G401.6 (cell line): ENCODE measurements at regions not wholly inside any gene's neighbourhood (a gene's known extent, or its start where the extent isn't known, plus 50 kb on each side); places are given as distances from the start of the nearest gene placed in this dataset.

Experiments
- FAIRE-seq: peaks from 2 replicates; lab custom pipeline; 2012; peaks lifted over from hg19 to GRCh38; lab: Jason Lieb, UNC

- no peak for FAIRE-seq
Observed at GRCh38 chr5:159704160-159704559, 212.1 kb upstream of the ADRA1B start.

- no peak for FAIRE-seq
Observed at GRCh38 chr5:159705948-159706347, 210.3 kb upstream of the ADRA1B start.

- no peak for FAIRE-seq
Observed at GRCh38 chr5:159708090-159708489, 208.2 kb upstream of the ADRA1B start.

GRCh38 chr5:159712672-159713071 lies 203.6 kb upstream of the ADRA1B start:
- no peak for FAIRE-seq

DNA sequence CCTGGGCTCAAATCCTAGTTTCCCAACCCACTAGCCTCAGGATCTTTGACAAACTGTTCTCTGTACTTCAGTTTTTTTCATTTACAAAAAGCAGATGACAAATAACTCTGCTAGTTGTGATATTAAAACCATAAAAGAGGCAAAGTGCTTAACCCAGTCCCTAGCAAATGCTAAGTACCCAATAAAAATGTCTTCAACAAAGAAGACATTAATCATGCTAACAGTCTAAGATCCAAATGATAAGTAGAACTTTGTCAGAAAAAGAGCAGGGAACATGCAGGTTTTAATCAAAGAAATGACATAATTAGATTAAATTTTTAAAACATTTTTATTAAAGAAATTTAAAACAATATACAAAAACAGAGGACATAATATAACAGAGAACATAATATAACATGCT lies 203.0 kb upstream of the ADRA1B start:
- no peak for FAIRE-seq

- FAIRE-seq, result no peak
Observed at GRCh38 chr5:159713773-159714172, 202.5 kb upstream of the ADRA1B start.

DNA sequence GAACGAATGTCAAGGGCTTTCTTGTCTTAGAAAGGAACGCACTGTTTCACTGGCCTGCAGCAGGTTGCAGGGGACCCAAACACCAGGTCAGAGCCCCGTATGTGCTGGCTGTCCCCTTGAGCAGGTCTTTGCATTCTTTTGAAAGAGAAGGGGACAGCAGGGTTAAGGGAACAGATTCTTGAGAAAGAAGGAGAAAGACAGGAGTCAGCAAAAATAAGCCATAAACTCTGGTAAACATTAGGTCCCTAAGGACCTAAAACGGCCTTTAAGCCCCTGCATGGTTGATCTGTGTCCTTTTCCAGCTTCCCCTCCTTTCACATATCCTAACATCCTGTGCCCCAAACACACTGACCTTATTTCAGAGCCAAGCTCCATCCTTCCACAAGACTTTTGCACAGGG lies 190.8 kb upstream of the ADRA1B start:
- no peak for FAIRE-seq

DNA sequence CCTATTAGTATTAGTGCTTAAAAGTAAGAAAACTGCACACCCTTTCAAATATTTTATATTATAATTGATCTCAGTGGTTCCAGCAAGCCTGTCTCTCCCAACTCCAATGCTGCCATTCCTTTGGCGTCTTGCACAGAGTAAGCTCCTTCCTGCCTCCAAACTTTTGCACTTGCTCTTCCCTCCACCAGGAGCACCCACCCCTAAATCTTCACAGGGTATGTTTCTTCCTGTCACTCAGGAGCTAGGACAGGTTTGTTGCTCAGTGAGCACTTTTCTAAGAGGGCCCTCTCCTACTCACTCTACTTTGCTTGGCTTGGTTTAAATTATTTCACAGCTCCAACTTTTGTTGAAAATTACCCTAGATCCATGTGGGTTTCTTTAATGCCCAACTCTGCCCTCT lies 189.1 kb upstream of the ADRA1B start:
- FAIRE-seq, result no peak

- no peak for FAIRE-seq
Observed at GRCh38 chr5:159730285-159730684, 186.0 kb upstream of the ADRA1B start.

DNA sequence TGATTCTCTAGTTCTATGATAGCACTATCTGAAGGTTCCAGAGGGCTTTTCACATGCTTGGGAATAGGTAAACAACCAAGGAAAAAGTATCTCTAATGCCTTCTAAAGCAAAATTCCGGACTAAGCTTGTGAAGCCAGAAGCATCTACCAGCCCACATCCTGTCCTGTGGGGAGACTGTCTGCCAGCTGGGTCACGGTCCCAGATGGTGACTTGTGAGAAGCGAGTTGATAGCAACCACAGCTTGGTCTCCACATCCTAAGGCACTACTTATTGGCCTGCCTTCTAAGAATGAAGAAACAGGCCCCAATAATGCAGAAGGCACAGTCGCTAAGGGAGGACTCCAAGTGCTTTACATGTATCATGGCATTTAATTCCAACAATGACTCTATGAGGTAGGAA lies 184.1 kb upstream of the ADRA1B start:
- FAIRE-seq, result no peak

GRCh38 chr5:159734366-159734765 lies 181.9 kb upstream of the ADRA1B start:
- no peak for FAIRE-seq

DNA sequence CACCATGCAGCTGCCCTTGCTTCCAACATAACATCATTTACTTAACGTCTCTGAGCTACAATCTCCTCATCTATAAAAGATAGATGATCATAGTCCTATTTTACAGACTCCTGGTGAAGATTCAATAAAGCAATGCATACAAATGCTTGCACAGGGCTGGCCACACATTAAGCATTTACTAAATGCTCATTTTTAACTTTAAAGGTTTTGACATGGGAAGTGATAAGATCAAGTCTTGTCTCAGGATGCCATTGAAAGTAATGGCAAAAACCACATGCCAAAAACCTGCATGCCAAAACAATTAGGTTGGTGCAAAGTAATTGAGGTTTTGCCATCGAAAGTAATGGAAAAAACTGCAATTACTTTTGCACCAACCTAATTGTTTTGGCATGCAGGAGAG lies 181.2 kb upstream of the ADRA1B start:
- FAIRE-seq, result no peak

- FAIRE-seq, result no peak
Observed at GRCh38 chr5:159735749-159736660, 180.3 kb upstream of the ADRA1B start.

DNA sequence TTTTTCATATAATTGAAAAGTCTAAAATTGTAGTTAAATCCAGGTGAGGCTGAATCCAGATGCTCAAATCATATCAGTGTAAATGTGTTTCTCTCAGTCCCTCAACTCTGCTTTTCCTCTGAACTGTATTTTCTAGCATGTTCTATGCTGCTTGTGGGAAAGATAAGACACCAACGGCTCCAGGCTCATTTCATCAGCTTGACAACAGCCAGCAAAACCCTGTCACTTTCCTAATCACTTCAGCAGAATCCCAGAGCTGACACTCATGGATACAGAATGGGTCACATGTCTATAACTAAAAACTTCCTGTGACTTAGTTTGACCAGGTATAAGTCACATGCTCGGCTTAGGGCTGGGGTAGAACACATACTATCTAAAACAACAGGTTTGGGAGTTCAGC lies 179.4 kb upstream of the ADRA1B start:
- no peak for FAIRE-seq

GRCh38 chr5:159737263-159737662 lies 179.0 kb upstream of the ADRA1B start:
- FAIRE-seq, result no peak

GRCh38 chr5:159741829-159742322 lies 174.4 kb upstream of the ADRA1B start:
- FAIRE-seq, result no peak

DNA sequence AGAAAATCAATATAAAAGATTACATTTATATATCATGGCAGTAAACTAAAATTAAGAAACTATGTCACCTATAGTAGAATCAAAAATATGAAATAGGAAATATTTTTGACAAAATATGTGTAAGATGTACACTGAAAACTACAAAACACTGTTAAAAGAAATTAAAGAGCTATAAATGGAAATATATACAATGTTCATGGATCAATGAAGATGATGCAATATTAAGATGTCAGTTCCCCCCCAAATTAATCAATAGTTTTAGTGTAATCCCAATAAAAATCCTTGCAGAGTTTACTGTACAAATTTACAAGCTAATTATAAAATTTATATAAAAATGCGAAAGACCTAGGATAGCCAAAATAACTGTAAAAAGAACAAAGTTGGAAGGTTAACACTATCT lies 173.0 kb upstream of the ADRA1B start:
- no peak for FAIRE-seq

GRCh38 chr5:159746707-159747106 lies 169.6 kb upstream of the ADRA1B start:
- no peak for FAIRE-seq

DNA sequence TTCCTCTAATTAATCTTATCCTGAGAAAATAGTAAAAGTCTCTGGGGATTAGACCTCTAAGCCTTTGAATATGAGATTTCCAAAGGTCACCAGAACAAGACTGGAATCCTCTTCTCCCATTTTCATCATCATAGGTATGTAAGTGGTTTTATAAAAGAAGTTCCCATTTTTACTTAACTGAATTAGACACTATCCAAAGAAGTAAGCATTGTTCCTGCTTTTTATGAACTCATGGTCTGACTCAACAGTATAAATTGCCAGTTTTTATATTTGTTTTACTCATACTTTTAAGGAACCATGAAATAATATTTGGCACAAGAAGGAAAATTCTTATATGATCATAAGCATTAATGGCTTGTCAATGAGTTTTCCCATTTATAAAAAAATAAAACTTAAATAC lies 167.1 kb upstream of the ADRA1B start:
- no peak for FAIRE-seq

- FAIRE-seq, result no peak
Observed at GRCh38 chr5:159750226-159750625, 166.1 kb upstream of the ADRA1B start.

GRCh38 chr5:159751459-159751858 lies 164.8 kb upstream of the ADRA1B start:
- no peak for FAIRE-seq

- no peak for FAIRE-seq
Observed at GRCh38 chr5:159752622-159753275, 163.5 kb upstream of the ADRA1B start.

- FAIRE-seq, result no peak
Observed at GRCh38 chr5:159758189-159758588, 158.1 kb upstream of the ADRA1B start.
